Pancreas (tissue), 10 donors: ENCODE measurements at regions not wholly inside any gene's neighbourhood (a gene's known extent, or its start where the extent isn't known, plus 50 kb on each side); places are given as distances from the start of the nearest gene placed in this dataset.
"Not testable (repeated sequence)": the region's sequence is repeated elsewhere in the genome, so short reads cannot be mapped to it uniquely, and the experiment has no call there.

Experiments
- ATAC-seq, 4 donors: fragments of 200-7000 bp; cut with Tn5 transposase; one replicate each; pipeline versions ENCODE4 v1.8.0 to v1.9.1; 2020; ENCODE audit warnings: mild to moderate bottlenecking in 4 of 4, moderate library complexity in 4 of 4
- DNase-seq, 6 donors: peaks; one replicate each; pipeline ENCODE4 v3.0.0-alpha.2; 2020
- FAIRE-seq: peaks from 2 replicates; lab custom pipeline; 2012; peaks lifted over from hg19 to GRCh38; lab: Jason Lieb, UNC
- H3K27ac ChIP-seq, 4 donors: fragments of 200-600 bp; sonication (generic); 1 replicate in 3 of 4; 2 replicates in 1 of 4; pipeline versions ENCODE4 v1.5.0 to v1.8.0; 2020
- H3K27me3 ChIP-seq, 4 donors: fragments of 200-600 bp; one replicate each; pipeline ENCODE4 v1.8.0; 2021
- H3K36me3 ChIP-seq, 3 donors: fragments of 200-600 bp; sonication (generic) in 1 of 3; one replicate each; pipeline versions ENCODE4 v1.5.0 to v1.8.0; 2020 to 2021
- H3K4me1 ChIP-seq, 3 donors: fragments of 200-600 bp; one replicate each; pipeline ENCODE4 v1.8.0; 2021
- H3K4me3 ChIP-seq, 4 donors: fragments of 200-600 bp; sonication (generic) in 2 of 4; one replicate each; pipeline versions ENCODE4 v1.5.0 to v1.8.0; 2020 to 2021
- H3K9me3 ChIP-seq, 4 donors: fragments of 200-600 bp; one replicate each; pipeline ENCODE4 v1.8.0; 2021
- CTCF ChIP-seq, 4 donors: fragments of 200-600 bp; sonication (generic) in 3 of 4; IDR thresholded peaks; one replicate each; pipeline versions ENCODE4 v1.5.0 to v1.8.0; 2021; ENCODE audit warnings: antibody characterized with exemption in 4 of 4
- WGBS, 2 donors: extraction: QIAGEN DNeasy Blood & Tissue Kit; methylation state at CpG; one replicate each; pipeline ENCODE4 v1.1.7; 2013; 5-methylcytosine and 5-hydroxymethylcytosine counted together
- intact Hi-C, 3 donors: fragments of 100-400 bp; cut with DNase I; formaldehyde crosslinking; loops; one replicate each; pipeline versions ENCODE4 v1.11.1 to v1.14.2; 2022
- donor health status: healthy with polysubstance abuse.
- donor health status: DM: no; HTN: no; CAD: no; lungs with moderate emphysema.
- donor health status: DM: no; HTN: no; CAD: no.
- donor health status: control.
- donor health status: control.
- donor health status: Bipolar disorder and iron deficiency.
- donor health status: DM: yes; HTN: yes; CAD: no.
- donor health status: DM: no; HTN: no; CAD: no.
- donor health status: DM: no; HTN: no; CAD: no.
- donor health status: DM: yes; HTN: yes; CAD: no.

- H3K9me3 ChIP-seq, result no peaks in the 10 kb centered on the region
- WGBS, 2 donors, result 72 to 83% methylated on average over 2 of the region's 2 CpGs
- no peaks in the 10 kb centered on the region for H3K4me1 ChIP-seq
- H3K27ac ChIP-seq, result no peak overlapping the region
- no peaks in the 10 kb centered on the region for H3K36me3 ChIP-seq
- ATAC-seq (no peak), FAIRE-seq (no peak), DNase-seq (no peak)
- H3K27me3 ChIP-seq, result no peaks in the 10 kb centered on the region
- no peak overlapping the region for H3K4me3 ChIP-seq
- intact Hi-C loops, result no loop called here
- TF ChIP-seq CTCF (IDR thresholded peaks at IDR 0.05), result no peak
These were observed 421.6 kb upstream of the PIK3R1 start for GRCh38 chr5:67793966-67794365.

GRCh38 chr5:67793418-67793817 is 422.1 kb upstream of the PIK3R1 start:
- H3K27ac ChIP-seq, result no peak overlapping the region
- H3K9me3 ChIP-seq, result no peaks in the 10 kb centered on the region
- intact Hi-C loops, result no loop called here
- WGBS, 2 donors, result 55 to 57% methylated on average over 1 of the region's 1 CpG
- ATAC-seq, result no peak
- FAIRE-seq, result no peak
- no peaks in the 10 kb centered on the region for H3K27me3 ChIP-seq
- H3K4me1 ChIP-seq, result no peaks in the 10 kb centered on the region
- DNase-seq, result no peak
- TF ChIP-seq CTCF (IDR thresholded peaks at IDR 0.05), result no peak
- H3K4me3 ChIP-seq, result no peak overlapping the region
- no peaks in the 10 kb centered on the region for H3K36me3 ChIP-seq

GRCh38 chr5:67792891-67793290 is 422.7 kb upstream of the PIK3R1 start:
- DNase-seq (no peak), FAIRE-seq (no peak), ATAC-seq (no peak)
- WGBS, 2 donors, result 81 to 86% methylated on average over 3 of the region's 3 CpGs
- Histone ChIP-seq H3K4me1 (no peaks in the 10 kb centered on the region), H3K27me3 (no peaks in the 10 kb centered on the region), H3K27ac (no peak overlapping the region), H3K4me3 (no peak overlapping the region), H3K36me3 (no peaks in the 10 kb centered on the region), H3K9me3 (no peaks in the 10 kb centered on the region)
- TF ChIP-seq CTCF (IDR thresholded peaks at IDR 0.05), result no peak
- intact Hi-C loops, result no loop called here

GRCh38 chr5:67790390-67790789 is 425.2 kb upstream of the PIK3R1 start:
- no peak for ATAC-seq
- H3K27me3 ChIP-seq, result no peaks in the 10 kb centered on the region
- no peak for TF ChIP-seq CTCF (IDR thresholded peaks at IDR 0.05)
- no peak overlapping the region for H3K4me3 ChIP-seq
- no peaks in the 10 kb centered on the region for H3K36me3 ChIP-seq
- FAIRE-seq, result no peak
- DNase-seq, result no peak
- H3K9me3 ChIP-seq, result no peaks in the 10 kb centered on the region
- no peak overlapping the region for H3K27ac ChIP-seq
- WGBS, 2 donors, result 87 to 88% methylated on average over 4 of the region's 4 CpGs
- intact Hi-C loops, result no loop called here
- H3K4me1 ChIP-seq, result no peaks in the 10 kb centered on the region

- intact Hi-C loops, H3K9me3 ChIP-seq, H3K4me3 ChIP-seq, H3K36me3 ChIP-seq, H3K27ac ChIP-seq, H3K27me3 ChIP-seq, DNase-seq, H3K4me1 ChIP-seq, FAIRE-seq, ATAC-seq: not testable (repeated sequence)
- 71 to 77% methylated on average over 18 to 19 of the region's 19 CpGs for WGBS, 2 donors
These were observed 435.5 kb upstream of the PIK3R1 start for GRCh38 chr5:67779893-67780623.
